DMS53 treated with DMSO at 0.1 percent for 48 hours (cell line): ENCODE measurements at regions not wholly inside any gene's neighbourhood (a gene's known extent, or its start where the extent isn't known, plus 50 kb on each side); places are given as distances from the start of the nearest gene placed in this dataset.

Experiments
- DNase-seq: peaks from one replicate; lab custom pipeline; 2025; ENCODE audit not compliant: unreplicated experiment; lab: John Stamatoyannopoulos, UW

GRCh38 chr1:222114536-222115156 is 372.8 kb upstream of the DUSP10 start:
- DNase-seq, result no peak

GRCh38 chr1:222109836-222110235 is 367.9 kb upstream of the DUSP10 start:
- DNase-seq, result no peak

GRCh38 chr1:222107975-222108374 is 366.1 kb upstream of the DUSP10 start:
- no peak for DNase-seq

GRCh38 chr1:222107267-222107666 is 365.4 kb upstream of the DUSP10 start:
- no peak for DNase-seq

- DNase-seq, result no peak
These were observed 364.5 kb upstream of the DUSP10 start for GRCh38 chr1:222106377-222106776.

GRCh38 chr1:222105861-222106260 is 364.0 kb upstream of the DUSP10 start:
- DNase-seq, result no peak

- DNase-seq, result peak; percentile 53
These were observed 363.5 kb upstream of the DUSP10 start for GRCh38 chr1:222105393-222105737.

GRCh38 chr1:222104694-222105392 is 363.0 kb upstream of the DUSP10 start:
- DNase-seq, result no peak

GRCh38 chr1:222104097-222104496 is 362.2 kb upstream of the DUSP10 start:
- DNase-seq, result no peak

- no peak for DNase-seq
These were observed 357.9 kb upstream of the DUSP10 start for GRCh38 chr1:222099746-222100145.

GRCh38 chr1:222098404-222098803 is 356.5 kb upstream of the DUSP10 start:
- DNase-seq, result no peak

GRCh38 chr1:222097588-222097987 is 355.7 kb upstream of the DUSP10 start:
- no peak for DNase-seq

GRCh38 chr1:222096883-222097282 is 355.0 kb upstream of the DUSP10 start:
- no peak for DNase-seq

- no peak for DNase-seq
These were observed 354.5 kb upstream of the DUSP10 start for GRCh38 chr1:222096476-222096772.

- DNase-seq, result peak; percentile 5
These were observed 354.0 kb upstream of the DUSP10 start for GRCh38 chr1:222095606-222096475.

GRCh38 chr1:222093518-222093917 is 351.6 kb upstream of the DUSP10 start:
- no peak for DNase-seq

GRCh38 chr1:222090103-222090502 is 348.2 kb upstream of the DUSP10 start:
- no peak for DNase-seq

- DNase-seq, result no peak
These were observed 345.5 kb upstream of the DUSP10 start for GRCh38 chr1:222087221-222087920.

GRCh38 chr1:222084996-222085395 is 343.1 kb upstream of the DUSP10 start:
- DNase-seq, result no peak

GRCh38 chr1:222084048-222084447 is 342.2 kb upstream of the DUSP10 start:
- no peak for DNase-seq

GRCh38 chr1:222081859-222082258 is 340.0 kb upstream of the DUSP10 start:
- no peak for DNase-seq

GRCh38 chr1:222079566-222079965 is 337.7 kb upstream of the DUSP10 start:
- no peak for DNase-seq
